GM20000 (cell line): ENCODE measurements at regions not wholly inside any gene's neighbourhood (a gene's known extent, or its start where the extent isn't known, plus 50 kb on each side); places are given as distances from the start of the nearest gene placed in this dataset.

Experiments
- DNase-seq: peaks from one replicate; pipeline ENCODE4 v3.0.0; 2012; ENCODE audit warnings: low spot score
- TF ChIP-seq, protein P1 (sequence below): IDR thresholded peaks from 2 replicates; pipeline ENCODE4 v1.5.1; 2012; ENCODE audit warnings: mild to moderate bottlenecking, control low read depth; ENCODE audit errors: extremely low read depth, missing control alignments

DNA sequence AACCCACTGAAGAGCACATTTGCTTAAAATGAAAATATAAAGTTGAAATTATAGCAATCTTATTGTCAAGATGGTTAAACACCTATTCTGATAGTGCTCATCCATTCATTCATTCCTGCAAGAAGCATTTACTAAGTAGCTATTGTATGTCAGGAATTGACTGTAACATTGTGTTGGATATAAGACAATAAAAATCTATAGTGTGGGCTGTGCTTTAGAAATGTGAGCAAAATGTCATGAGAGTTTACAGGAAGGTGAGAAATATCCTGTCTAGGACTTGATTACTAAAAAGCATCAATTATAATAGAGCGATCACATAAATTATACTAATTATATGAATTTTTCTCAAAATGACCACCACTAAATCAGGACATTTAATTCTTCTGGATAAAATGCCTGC, 123.0 kb downstream of the HAO1 start:
- TF ChIP-seq, protein P1, sequence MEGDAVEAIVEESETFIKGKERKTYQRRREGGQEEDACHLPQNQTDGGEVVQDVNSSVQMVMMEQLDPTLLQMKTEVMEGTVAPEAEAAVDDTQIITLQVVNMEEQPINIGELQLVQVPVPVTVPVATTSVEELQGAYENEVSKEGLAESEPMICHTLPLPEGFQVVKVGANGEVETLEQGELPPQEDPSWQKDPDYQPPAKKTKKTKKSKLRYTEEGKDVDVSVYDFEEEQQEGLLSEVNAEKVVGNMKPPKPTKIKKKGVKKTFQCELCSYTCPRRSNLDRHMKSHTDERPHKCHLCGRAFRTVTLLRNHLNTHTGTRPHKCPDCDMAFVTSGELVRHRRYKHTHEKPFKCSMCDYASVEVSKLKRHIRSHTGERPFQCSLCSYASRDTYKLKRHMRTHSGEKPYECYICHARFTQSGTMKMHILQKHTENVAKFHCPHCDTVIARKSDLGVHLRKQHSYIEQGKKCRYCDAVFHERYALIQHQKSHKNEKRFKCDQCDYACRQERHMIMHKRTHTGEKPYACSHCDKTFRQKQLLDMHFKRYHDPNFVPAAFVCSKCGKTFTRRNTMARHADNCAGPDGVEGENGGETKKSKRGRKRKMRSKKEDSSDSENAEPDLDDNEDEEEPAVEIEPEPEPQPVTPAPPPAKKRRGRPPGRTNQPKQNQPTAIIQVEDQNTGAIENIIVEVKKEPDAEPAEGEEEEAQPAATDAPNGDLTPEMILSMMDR = no peak
- no peak for DNase-seq

GRCh38 chr20:7818477-7818876, 121.8 kb downstream of the HAO1 start:
- no peak for DNase-seq
- TF ChIP-seq, protein P1 = no peak

GRCh38 chr20:7820897-7821296, 119.4 kb downstream of the HAO1 start:
- no peak for DNase-seq
- TF ChIP-seq, protein P1 = no peak

- TF ChIP-seq, protein P1 = no peak
Observed at GRCh38 chr20:7822772-7823171, 117.5 kb downstream of the HAO1 start.

DNA sequence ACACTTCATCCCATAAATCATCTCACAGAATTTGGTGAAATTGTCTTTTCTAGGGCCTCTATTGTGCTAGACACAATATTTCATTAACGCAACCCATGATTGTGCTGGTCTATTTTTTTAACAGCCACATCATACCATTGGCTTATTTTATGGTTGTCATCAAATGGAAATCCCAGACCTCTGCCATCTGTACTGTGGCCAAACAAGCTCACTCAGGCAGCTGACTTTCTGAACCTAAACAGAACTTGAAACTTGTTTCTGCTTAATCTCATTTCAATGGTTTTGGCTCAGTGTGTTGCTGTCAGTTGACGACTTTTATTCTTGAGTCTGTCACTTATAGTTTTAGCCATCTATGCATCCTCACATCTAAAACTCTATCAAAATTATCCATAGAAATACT, 111.8 kb downstream of the HAO1 start:
- TF ChIP-seq, protein P1 = no peak
- no peak for DNase-seq

More at GRCh38 chr20:7822772-7823171, 117.5 kb downstream of the HAO1 start:
- no peak for DNase-seq

GRCh38 chr20:7829031-7829430, 111.2 kb downstream of the HAO1 start:
- DNase-seq = no peak
- TF ChIP-seq, protein P1 = no peak

DNA sequence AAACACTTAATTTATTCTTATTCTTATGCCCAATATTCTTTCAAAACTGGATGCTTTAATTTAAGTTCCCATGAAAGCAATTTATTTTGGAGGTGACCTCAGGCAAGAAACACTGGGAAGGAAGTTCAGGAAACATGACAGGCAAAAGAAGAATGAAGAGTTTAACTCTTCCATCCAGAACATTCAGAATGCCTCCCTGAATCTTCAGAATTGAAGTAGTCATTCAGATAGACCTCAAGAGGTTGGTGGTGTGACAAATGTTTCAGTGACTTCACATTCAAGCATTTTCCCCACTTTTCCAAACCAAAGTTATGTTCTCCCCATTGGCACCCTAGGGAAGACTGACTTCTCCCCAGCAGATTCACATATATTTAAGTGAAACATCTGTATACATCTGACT, 110.5 kb downstream of the HAO1 start:
- TF ChIP-seq, protein P1 = no peak
- no peak for DNase-seq
